Coronary artery (tissue), 2 donors: ENCODE measurements at regions not wholly inside any gene's neighbourhood (a gene's known extent, or its start where the extent isn't known, plus 50 kb on each side); places are given as distances from the start of the nearest gene placed in this dataset.

Source experiments
- DNase-seq: peaks from one replicate; pipeline ENCODE4 v3.0.0-alpha.2; 2017; ENCODE audit warnings: low spot score
- H3K27ac ChIP-seq, 2 donors: fragments of 200-600 bp; sonication (generic); one replicate each; pipeline ENCODE4 v1.5.1; 2016 to 2019
- H3K4me3 ChIP-seq: fragments of 200-600 bp; sonication (generic); 2 replicates; pipeline ENCODE4 v1.5.1; 2016; ENCODE audit warnings: mild to moderate bottlenecking, moderate library complexity
- TF ChIP-seq, protein P1 (sequence below): fragments of 200-600 bp; sonication (generic); IDR thresholded peaks from one replicate; pipeline ENCODE4 v1.5.1; 2019; ENCODE audit warnings: antibody characterized with exemption

DNA sequence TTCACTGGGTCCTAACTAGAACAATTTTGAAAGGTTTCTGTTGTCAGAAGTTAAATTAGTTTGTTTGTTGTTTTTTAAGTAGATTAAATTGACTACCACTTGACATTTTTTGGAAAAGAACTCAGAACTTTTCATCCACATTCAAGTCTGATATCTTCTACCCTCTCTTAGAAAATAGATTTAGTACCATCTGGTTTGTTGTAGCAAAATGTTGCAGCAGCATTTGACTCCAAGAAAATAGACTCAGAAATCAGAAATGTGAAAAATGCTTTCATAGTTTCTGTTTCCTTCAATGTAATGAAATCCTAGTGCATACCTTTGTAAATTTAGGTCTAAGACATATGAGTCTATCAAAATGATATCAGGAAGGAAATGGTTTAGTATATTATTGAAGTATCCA, 256.3 kb upstream of the CLEC14A start:
- Histone ChIP-seq H3K4me3 (no peak overlapping the region), H3K27ac (no peak overlapping the region)
- no peak for DNase-seq
- TF ChIP-seq, protein P1, sequence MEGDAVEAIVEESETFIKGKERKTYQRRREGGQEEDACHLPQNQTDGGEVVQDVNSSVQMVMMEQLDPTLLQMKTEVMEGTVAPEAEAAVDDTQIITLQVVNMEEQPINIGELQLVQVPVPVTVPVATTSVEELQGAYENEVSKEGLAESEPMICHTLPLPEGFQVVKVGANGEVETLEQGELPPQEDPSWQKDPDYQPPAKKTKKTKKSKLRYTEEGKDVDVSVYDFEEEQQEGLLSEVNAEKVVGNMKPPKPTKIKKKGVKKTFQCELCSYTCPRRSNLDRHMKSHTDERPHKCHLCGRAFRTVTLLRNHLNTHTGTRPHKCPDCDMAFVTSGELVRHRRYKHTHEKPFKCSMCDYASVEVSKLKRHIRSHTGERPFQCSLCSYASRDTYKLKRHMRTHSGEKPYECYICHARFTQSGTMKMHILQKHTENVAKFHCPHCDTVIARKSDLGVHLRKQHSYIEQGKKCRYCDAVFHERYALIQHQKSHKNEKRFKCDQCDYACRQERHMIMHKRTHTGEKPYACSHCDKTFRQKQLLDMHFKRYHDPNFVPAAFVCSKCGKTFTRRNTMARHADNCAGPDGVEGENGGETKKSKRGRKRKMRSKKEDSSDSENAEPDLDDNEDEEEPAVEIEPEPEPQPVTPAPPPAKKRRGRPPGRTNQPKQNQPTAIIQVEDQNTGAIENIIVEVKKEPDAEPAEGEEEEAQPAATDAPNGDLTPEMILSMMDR = no peak

DNA sequence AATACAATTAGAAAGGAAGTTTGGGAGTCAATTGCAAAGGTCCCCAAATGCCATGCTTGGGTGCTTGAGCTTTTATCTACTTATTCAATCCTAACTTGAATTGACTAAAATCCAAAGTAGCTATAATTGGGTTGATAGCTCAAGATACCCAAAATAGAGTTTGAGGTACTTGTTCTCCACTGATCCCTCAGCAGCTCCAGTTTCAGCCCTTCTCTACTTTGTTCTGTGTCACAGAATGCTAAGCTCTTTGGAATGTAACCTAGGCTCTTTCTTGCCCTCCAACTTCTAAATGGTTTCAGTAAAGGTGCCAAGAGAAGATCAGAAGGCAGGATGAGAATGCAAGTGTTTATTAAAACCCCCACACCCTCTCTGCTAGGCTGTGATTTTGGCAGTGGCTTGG, 251.4 kb upstream of the CLEC14A start:
- Histone ChIP-seq H3K27ac (no peak overlapping the region), H3K4me3 (no peak overlapping the region)
- no peak for DNase-seq
- TF ChIP-seq, protein P1 = no peak

DNA sequence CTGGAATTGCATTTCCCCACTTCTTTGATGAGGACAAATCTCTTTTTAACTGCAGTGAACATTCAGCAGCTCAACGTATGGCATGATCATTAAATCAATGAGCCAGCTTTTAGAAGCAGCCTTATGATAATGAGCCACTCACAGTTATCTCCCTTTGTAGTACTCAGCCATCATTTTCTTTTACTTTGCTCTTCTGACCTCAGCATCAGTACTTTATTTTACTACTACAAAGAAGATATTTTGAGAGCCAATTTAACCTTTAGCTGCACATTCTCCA, 250.0 kb upstream of the CLEC14A start:
- H3K27ac ChIP-seq = no peak overlapping the region
- no peak overlapping the region for H3K4me3 ChIP-seq
- TF ChIP-seq, protein P1 = no peak
- DNase-seq = no peak

DNA sequence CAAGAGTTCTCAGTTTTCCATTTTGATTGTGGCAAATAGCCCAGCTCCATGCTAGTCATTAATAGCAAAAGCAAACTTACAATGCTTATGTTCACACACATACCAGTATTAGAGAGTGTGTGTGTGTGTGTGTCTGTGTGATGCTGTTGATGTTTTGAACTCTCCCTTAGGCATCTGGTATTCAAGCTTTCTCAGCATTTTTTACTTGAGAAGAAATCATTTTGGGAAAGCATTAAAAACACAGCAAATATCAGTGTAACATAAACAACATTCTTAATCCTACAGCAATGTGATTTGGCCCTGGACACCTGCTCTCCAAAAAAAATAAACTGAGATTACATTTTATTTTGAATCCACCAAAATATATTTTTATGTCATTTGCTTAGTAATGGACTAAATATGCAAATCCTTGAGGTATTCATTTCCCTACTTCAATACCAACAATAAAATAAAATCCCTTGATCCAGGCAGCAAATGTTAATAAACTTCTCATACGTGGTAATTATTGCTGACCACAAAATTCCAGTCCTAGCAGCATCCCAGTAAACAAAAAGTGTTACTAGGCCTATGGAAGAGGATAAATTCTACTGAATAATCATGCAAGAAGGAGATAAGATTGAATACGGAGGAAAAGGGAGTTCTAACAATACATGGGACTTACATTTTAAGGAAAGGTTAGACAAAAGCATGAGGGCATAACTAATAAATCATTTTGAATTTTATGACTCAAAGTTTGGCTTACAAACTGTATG, 249.5 kb upstream of the CLEC14A start:
- TF ChIP-seq, protein P1 = no peak
- H3K27ac ChIP-seq = no peak overlapping the region
- no peak for DNase-seq
- no peak overlapping the region for H3K4me3 ChIP-seq

DNA sequence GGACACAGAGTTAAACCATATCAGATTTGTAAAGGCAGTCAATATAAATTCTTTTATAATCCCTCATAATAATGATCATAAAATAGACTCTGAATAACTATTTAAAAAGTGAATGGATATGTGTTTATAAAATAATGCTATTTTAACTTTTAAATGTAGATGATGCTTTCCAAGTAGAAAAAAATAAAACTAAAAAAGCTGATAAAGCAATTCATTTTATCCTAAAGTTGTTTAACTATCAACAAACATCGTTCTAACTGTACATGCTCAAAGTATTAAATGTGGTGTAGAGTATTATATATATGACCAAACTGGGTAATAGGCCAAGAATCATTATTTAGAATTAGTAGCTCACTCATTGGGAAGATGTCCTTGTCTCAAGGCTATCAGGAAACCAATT, 248.3 kb upstream of the CLEC14A start:
- DNase-seq = no peak
- H3K4me3 ChIP-seq = no peak overlapping the region
- TF ChIP-seq, protein P1 = no peak
- no peak overlapping the region for H3K27ac ChIP-seq

DNA sequence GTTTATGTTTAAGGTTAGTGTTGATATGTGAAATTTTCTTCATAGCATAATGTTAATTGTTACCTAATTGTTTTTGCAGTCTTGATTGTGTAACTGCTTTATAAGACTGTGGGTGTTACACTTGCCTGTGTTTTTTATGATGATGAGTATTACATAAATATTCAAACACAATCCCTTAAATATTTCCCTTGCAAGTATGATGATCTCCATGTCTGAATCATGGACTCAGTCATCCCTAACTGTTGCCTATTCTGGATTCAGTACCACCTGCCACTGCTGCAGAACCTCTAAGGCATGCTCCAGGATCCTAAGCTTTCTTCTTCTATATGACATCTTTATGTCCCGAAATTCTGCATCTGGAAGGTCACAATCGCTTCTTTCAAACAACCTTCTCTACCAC, 246.3 kb upstream of the CLEC14A start:
- no peak overlapping the region for H3K27ac ChIP-seq
- TF ChIP-seq, protein P1 = no peak
- no peak overlapping the region for H3K4me3 ChIP-seq
- no peak for DNase-seq

DNA sequence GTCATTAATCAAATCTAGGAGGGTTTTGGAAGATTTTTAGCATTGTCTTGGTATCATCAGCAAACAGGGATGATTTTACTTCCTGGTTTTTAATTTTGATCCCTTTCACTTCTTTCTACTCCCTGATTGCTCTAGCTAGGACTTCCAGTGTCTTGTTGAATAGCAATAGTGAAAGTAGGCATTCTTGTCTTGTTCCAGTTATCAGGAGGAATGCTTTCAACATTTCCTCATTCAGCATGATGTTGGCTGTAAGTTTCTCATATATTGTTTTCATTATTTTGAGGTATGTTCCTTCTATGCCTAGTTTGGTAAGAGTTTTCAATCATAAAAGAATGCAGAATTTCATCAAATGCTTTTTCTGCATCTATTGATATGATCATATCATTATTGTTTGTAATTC, 244.2 kb upstream of the CLEC14A start:
- TF ChIP-seq, protein P1 = no peak
- DNase-seq = no peak
- Histone ChIP-seq H3K27ac (no peak overlapping the region), H3K4me3 (no peak overlapping the region)
